ENCODE measurements at regions not wholly inside any gene's neighbourhood (a gene's known extent, or its start where the extent isn't known, plus 50 kb on each side); places are given as distances from the start of the nearest gene placed in this dataset.

- TF ChIP-seq, protein P1, sequence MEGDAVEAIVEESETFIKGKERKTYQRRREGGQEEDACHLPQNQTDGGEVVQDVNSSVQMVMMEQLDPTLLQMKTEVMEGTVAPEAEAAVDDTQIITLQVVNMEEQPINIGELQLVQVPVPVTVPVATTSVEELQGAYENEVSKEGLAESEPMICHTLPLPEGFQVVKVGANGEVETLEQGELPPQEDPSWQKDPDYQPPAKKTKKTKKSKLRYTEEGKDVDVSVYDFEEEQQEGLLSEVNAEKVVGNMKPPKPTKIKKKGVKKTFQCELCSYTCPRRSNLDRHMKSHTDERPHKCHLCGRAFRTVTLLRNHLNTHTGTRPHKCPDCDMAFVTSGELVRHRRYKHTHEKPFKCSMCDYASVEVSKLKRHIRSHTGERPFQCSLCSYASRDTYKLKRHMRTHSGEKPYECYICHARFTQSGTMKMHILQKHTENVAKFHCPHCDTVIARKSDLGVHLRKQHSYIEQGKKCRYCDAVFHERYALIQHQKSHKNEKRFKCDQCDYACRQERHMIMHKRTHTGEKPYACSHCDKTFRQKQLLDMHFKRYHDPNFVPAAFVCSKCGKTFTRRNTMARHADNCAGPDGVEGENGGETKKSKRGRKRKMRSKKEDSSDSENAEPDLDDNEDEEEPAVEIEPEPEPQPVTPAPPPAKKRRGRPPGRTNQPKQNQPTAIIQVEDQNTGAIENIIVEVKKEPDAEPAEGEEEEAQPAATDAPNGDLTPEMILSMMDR (tag by site-specific recombination; IDR thresholded peaks at IDR 0.05): no peak
- TF ChIP-seq, protein P2, sequence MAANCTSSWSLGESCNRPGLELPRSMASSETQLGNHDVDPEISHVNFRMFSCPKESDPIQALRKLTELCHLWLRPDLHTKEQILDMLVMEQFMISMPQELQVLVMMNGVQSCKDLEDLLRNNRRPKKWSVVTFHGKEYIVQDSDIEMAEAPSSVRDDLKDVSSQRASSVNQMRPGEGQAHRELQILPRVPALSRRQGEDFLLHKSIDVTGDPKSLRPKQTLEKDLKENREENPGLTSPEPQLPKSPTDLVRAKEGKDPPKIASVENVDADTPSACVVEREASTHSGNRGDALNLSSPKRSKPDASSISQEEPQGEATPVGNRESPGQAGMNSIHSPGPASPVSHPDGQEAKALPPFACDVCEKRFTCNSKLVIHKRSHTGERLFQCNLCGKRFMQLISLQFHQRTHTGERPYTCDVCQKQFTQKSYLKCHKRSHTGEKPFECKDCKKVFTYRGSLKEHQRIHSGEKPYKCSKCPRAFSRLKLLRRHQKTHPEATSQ (tag by site-specific recombination; IDR thresholded peaks at IDR 0.05): no peak
- TF ChIP-seq KLF1 (tag by site-specific recombination; IDR thresholded peaks at IDR 0.05) (no peak), ZBTB6 (tag by site-specific recombination; IDR thresholded peaks at IDR 0.05) (no peak), ZNF776 (tag by site-specific recombination; IDR thresholded peaks at IDR 0.05; ENCODE audit: borderline replicate concordance) (no peak), ELK4 (IDR thresholded peaks at IDR 0.05; ENCODE audit: borderline replicate concordance, low read depth, low read length) (no peak)
- TF ChIP-seq, protein P3, sequence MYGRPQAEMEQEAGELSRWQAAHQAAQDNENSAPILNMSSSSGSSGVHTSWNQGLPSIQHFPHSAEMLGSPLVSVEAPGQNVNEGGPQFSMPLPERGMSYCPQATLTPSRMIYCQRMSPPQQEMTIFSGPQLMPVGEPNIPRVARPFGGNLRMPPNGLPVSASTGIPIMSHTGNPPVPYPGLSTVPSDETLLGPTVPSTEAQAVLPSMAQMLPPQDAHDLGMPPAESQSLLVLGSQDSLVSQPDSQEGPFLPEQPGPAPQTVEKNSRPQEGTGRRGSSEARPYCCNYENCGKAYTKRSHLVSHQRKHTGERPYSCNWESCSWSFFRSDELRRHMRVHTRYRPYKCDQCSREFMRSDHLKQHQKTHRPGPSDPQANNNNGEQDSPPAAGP (tag by site-specific recombination; IDR thresholded peaks at IDR 0.05): no peak
Measured at GRCh38 chr14:83548061-83548839, 1981.7 kb upstream of the FLRT2 start.
